GM13976 (cell line): ENCODE measurements at regions not wholly inside any gene's neighbourhood (a gene's known extent, or its start where the extent isn't known, plus 50 kb on each side); places are given as distances from the start of the nearest gene placed in this dataset.

Experiments used
- DNase-seq: peaks from one replicate; pipeline ENCODE4 v3.0.0; 2012; ENCODE audit warnings: low spot score
- in situ Hi-C: fragments of 300-500 bp; cut with MboI; formaldehyde crosslinking; loops from one replicate; pipeline ENCODE4 v1.12.0; 2022; ENCODE audit warnings: low sequenced_read_pairs, mixed read lengths, inconsistent platforms; ENCODE audit not compliant: unreplicated experiment
- TF ChIP-seq, protein P1 (sequence below): IDR thresholded peaks from 2 replicates; pipeline ENCODE4 v1.5.1; 2012; ENCODE audit warnings: borderline replicate concordance, mild to moderate bottlenecking; ENCODE audit not compliant: insufficient read depth; ENCODE audit errors: extremely low read depth, missing control alignments, control extremely low read depth

DNA sequence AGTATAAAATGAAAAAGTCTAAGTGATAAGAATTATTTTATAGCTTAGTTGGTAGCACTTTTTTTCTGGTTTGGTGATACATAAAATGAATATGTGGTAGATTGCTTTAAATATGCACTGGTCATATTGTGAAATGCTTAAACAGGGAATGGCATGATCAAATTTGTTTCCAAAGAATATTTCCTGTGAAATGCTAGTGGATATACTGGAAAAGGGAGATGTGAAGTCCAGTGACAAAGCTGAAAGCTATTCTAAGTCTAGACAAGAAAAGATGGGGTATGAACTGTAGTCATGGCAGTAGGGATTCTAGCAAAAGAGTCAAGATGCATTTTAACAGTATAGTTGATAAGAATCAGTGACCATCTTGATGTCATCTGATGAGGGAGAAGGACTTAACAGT is 98.9 kb upstream of the MME start:
- in situ Hi-C loops: no loop called here
- TF ChIP-seq, protein P1, sequence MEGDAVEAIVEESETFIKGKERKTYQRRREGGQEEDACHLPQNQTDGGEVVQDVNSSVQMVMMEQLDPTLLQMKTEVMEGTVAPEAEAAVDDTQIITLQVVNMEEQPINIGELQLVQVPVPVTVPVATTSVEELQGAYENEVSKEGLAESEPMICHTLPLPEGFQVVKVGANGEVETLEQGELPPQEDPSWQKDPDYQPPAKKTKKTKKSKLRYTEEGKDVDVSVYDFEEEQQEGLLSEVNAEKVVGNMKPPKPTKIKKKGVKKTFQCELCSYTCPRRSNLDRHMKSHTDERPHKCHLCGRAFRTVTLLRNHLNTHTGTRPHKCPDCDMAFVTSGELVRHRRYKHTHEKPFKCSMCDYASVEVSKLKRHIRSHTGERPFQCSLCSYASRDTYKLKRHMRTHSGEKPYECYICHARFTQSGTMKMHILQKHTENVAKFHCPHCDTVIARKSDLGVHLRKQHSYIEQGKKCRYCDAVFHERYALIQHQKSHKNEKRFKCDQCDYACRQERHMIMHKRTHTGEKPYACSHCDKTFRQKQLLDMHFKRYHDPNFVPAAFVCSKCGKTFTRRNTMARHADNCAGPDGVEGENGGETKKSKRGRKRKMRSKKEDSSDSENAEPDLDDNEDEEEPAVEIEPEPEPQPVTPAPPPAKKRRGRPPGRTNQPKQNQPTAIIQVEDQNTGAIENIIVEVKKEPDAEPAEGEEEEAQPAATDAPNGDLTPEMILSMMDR: no peak
- DNase-seq: no peak

DNA sequence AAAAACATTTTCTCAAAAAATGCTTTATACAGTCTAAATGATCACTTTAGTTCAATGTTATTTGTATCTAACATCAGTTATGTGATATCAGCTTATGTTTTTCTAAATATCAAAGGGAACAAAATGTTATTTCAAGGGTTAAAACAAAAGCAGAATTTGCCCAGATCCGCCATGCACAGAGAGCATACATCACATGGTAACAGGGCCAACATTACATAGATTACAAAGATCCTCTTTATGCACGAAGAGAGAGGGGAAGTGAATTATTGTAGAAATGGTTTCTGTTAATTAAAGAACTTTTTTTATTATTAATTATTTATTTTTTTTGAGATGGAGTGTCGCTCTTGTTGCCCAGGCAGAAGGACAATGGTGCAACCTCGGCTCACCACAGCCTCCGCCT is 100.8 kb upstream of the MME start:
- DNase-seq: no peak
- TF ChIP-seq, protein P1: no peak
- in situ Hi-C loops: no loop called here

DNA sequence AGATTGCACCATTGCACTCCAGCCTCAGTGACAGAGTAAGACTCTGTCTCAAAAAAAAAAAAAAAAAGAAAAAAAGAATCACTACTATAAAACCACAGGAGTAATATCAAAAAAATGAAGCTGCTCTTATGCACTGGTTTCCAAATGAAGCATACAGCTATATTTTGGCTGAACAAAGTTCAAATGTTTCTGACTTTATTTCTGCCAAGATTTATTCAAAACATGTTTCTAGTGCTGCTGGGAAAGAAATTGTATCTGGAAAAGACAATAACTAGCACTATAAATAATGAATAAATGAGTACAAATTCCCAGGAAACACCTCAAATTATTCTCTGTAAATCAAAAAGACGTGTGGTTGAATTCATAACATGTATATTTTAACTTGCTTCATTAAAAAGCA is 102.5 kb upstream of the MME start:
- no peak for DNase-seq
- in situ Hi-C loops: no loop called here
- TF ChIP-seq, protein P1: no peak

DNA sequence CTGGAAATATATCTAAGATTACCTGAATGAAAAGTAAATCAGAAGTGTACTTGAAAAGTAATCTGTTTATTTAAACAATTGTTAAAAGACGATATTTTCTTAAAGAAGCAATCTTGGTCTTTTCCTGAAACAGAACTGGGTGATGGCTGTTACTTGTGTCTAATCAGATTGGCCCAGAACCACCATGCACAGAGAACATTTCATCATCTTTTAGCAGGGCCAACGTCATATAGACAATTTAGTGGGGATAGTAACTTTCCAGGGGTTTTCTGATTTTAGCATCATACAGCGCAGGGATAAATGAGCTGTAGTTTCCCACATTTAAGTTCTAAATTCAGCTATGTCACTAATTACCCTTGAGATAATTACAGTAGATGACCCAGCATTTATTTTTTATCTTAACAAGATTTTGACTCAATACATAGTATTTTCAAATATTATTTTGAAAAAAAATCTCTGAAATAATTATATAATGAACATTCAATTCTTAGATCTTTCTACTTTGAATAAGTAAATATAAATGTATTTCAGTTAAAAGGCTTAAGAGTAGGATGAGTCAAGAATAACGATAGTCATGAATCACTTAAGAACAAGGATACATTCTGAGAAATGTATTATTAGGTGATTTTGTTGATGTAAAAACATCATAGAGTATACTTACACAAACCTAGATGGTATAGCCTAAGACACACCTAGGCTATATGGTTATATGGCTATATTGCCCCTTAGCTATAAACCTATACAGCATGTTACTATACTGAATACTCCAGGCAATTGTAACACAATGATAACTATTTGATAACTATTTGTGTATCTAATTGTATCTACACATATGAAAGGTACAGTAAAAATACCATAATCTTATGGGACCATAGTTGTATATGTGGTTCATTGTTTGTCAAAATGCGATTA is 103.8 kb upstream of the MME start:
- no peak for DNase-seq
- in situ Hi-C loops: no loop called here

GRCh38 chr3:154973851-154974250 is 106.3 kb upstream of the MME start:
- DNase-seq: no peak
- in situ Hi-C loops: no loop called here
- TF ChIP-seq, protein P1: no peak

More for the DNA sequence above, 103.8 kb upstream of the MME start:
- TF ChIP-seq, protein P1: no peak

DNA sequence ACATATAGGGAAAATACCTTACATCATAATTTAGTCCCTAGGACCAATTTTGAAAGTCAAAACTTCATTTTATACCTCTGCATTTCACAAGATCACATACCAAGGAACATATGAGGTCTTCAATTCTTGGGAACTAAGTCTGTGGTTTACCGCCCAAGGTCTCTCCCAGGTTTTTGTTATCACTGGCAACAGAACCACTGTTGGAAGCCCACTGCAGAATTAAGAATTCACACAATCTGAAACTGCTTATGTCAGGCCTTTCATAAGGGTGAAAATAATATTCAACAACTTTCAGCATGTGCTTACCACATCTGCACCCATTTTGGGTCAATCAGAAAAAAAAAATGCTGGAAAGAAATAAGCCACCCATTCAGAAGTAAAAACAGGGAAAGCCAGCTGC is 107.2 kb upstream of the MME start:
- DNase-seq: no peak
- in situ Hi-C loops: no loop called here
- TF ChIP-seq, protein P1: no peak
